ENCODE measurements at regions not wholly inside any gene's neighbourhood (a gene's known extent, or its start where the extent isn't known, plus 50 kb on each side); places are given as distances from the start of the nearest gene placed in this dataset.

GRCh38 chr16:35174016-35174415 is 1714.6 kb downstream of the TP53TG3F start:
- no peak for TF ChIP-seq GABPA (IDR thresholded peaks at IDR 0.05; ENCODE audit: low read depth)
- no peak for TF ChIP-seq POLR2AphosphoS5 (IDR thresholded peaks at IDR 0.05; ENCODE audit: low read depth)
- TF ChIP-seq REST (IDR thresholded peaks at IDR 0.05; ENCODE audit: insufficient replicate concordance, low read depth) = no peak
- TF ChIP-seq CTCF (IDR thresholded peaks at IDR 0.05; ENCODE audit: insufficient read depth, low read length) = no peak
- no peak for TF ChIP-seq SPI1 (IDR thresholded peaks at IDR 0.05; ENCODE audit: borderline replicate concordance, low read depth)
- no peak for DNase-seq (ENCODE audit: low read depth in 1 of 2, low spot score in 1 of 2)
- H3K4me3 ChIP-seq (replicated peaks; ENCODE audit: insufficient read depth, low read length) = no peak overlapping the region
- H3K27ac ChIP-seq (replicated peaks) = no peak overlapping the region
- no peaks in the 10 kb centered on the region for H3K27me3 ChIP-seq (ENCODE audit: insufficient read depth, poor library complexity, severe bottlenecking)

GRCh38 chr16:35176449-35176848 is 1717.0 kb downstream of the TP53TG3F start:
- no peaks in the 10 kb centered on the region for H3K27me3 ChIP-seq (ENCODE audit: insufficient read depth, poor library complexity, severe bottlenecking)
- no peak overlapping the region for H3K4me3 ChIP-seq (replicated peaks; ENCODE audit: insufficient read depth, low read length)
- H3K27ac ChIP-seq (replicated peaks) = no peak overlapping the region
- TF ChIP-seq SPI1 (IDR thresholded peaks at IDR 0.05; ENCODE audit: borderline replicate concordance, low read depth) (no peak), GABPA (IDR thresholded peaks at IDR 0.05; ENCODE audit: low read depth) (no peak), REST (IDR thresholded peaks at IDR 0.05; ENCODE audit: insufficient replicate concordance, low read depth) (no peak), CTCF (IDR thresholded peaks at IDR 0.05; ENCODE audit: insufficient read depth, low read length) (no peak), POLR2AphosphoS5 (IDR thresholded peaks at IDR 0.05; ENCODE audit: low read depth) (no peak)
- no peak for DNase-seq (ENCODE audit: low read depth in 1 of 2, low spot score in 1 of 2)

GRCh38 chr16:35177851-35178250 is 1718.4 kb downstream of the TP53TG3F start:
- no peak for TF ChIP-seq CTCF (IDR thresholded peaks at IDR 0.05; ENCODE audit: insufficient read depth, low read length)
- no peak for TF ChIP-seq POLR2AphosphoS5 (IDR thresholded peaks at IDR 0.05; ENCODE audit: low read depth)
- TF ChIP-seq SPI1 (IDR thresholded peaks at IDR 0.05; ENCODE audit: borderline replicate concordance, low read depth) = no peak
- TF ChIP-seq GABPA (IDR thresholded peaks at IDR 0.05; ENCODE audit: low read depth) = no peak
- TF ChIP-seq REST (IDR thresholded peaks at IDR 0.05; ENCODE audit: insufficient replicate concordance, low read depth) = no peak
- H3K27ac ChIP-seq (replicated peaks) = no peak overlapping the region
- H3K27me3 ChIP-seq (ENCODE audit: insufficient read depth, poor library complexity, severe bottlenecking) = no peaks in the 10 kb centered on the region
- H3K4me3 ChIP-seq (replicated peaks; ENCODE audit: insufficient read depth, low read length) = no peak overlapping the region
- DNase-seq (ENCODE audit: low read depth in 1 of 2, low spot score in 1 of 2) = no peak
